ENCODE measurements at regions not wholly inside any gene's neighbourhood (a gene's known extent, or its start where the extent isn't known, plus 50 kb on each side); places are given as distances from the start of the nearest gene placed in this dataset.

DNA sequence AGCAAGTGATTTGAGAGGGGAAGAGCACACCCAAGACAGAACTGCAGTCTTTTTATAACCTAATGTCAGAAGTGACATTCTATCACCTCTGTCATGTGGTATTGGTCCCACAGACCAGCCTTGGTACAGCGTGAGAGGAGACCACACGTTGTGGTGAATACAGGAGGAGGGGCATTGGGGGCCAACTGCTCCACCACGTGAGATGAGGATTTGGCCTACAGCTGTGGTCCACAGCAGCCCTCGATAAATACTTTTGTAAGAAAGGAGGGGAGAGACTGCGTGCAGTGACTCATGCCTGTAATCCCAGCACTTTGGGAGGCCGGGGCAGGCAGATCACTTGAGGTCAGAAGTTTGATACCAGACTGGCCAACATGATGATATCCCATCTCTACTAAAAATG lies 243.1 kb downstream of the FGFR2 start:
- no peak overlapping the region for H3K4me3 ChIP-seq (ENCODE audit: low read length in 3 of 3)
- no peaks in the 10 kb centered on the region for H3K27me3 ChIP-seq (ENCODE audit: control insufficient read depth, insufficient read depth, low read length)
- no peak overlapping the region for H3K27ac ChIP-seq (ENCODE audit: low read depth in 2 of 2, low read length in 2 of 2)
- H3K4me1 ChIP-seq (ENCODE audit: control insufficient read depth in 2 of 3, insufficient read depth in 2 of 3, low read depth in 1 of 3, low read length in 3 of 3), result peaks cover 0 to 6% (median 5%) of the 10 kb centered on the region in 3 donors
- H3K9ac ChIP-seq (ENCODE audit: low read length in 3 of 3), result no peak overlapping the region
- intact Hi-C loops (cut with DNase I), result no loop called here
- TF ChIP-seq, protein P1, sequence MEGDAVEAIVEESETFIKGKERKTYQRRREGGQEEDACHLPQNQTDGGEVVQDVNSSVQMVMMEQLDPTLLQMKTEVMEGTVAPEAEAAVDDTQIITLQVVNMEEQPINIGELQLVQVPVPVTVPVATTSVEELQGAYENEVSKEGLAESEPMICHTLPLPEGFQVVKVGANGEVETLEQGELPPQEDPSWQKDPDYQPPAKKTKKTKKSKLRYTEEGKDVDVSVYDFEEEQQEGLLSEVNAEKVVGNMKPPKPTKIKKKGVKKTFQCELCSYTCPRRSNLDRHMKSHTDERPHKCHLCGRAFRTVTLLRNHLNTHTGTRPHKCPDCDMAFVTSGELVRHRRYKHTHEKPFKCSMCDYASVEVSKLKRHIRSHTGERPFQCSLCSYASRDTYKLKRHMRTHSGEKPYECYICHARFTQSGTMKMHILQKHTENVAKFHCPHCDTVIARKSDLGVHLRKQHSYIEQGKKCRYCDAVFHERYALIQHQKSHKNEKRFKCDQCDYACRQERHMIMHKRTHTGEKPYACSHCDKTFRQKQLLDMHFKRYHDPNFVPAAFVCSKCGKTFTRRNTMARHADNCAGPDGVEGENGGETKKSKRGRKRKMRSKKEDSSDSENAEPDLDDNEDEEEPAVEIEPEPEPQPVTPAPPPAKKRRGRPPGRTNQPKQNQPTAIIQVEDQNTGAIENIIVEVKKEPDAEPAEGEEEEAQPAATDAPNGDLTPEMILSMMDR (IDR thresholded peaks at IDR 0.05; ENCODE audit: borderline replicate concordance, extremely low read depth, insufficient read depth), result no peak
- no peak for FAIRE-seq
- peaks cover 0 to 6% (median 0%) of the 10 kb centered on the region in 3 donors for H3K9me3 ChIP-seq (ENCODE audit: control insufficient read depth in 2 of 3, insufficient read depth in 1 of 3, low read length in 3 of 3)
- no peak for DNase-seq
- H3K36me3 ChIP-seq (ENCODE audit: control insufficient read depth in 2 of 3, insufficient read depth in 3 of 3, low read length in 3 of 3), result no peaks in the 10 kb centered on the region

DNA sequence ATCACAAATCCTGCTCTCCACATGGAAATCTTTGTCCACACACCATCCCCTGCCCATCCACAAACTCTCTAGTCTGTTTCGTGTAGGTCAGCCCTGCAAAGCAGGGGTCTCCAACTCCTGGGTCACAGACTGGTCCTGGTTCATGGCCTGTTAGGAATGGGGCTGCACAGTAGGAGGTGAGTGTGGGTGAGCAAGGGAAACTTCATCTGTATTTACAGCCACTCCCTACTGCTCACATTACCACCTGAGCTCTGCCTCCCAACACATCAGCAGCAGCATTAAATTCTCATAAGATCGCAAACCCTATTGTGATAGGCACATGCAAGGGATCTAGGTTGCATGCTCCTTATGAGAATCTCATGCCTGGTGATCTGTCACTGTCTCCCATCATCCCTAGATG lies 242.1 kb downstream of the FGFR2 start:
- Histone ChIP-seq H3K36me3 (ENCODE audit: control insufficient read depth in 2 of 3, insufficient read depth in 3 of 3, low read length in 3 of 3) (no peaks in the 10 kb centered on the region), H3K4me3 (ENCODE audit: low read length in 3 of 3) (no peak overlapping the region), H3K27me3 (ENCODE audit: control insufficient read depth, insufficient read depth, low read length) (no peaks in the 10 kb centered on the region), H3K9ac (ENCODE audit: low read length in 3 of 3) (no peak overlapping the region), H3K27ac (ENCODE audit: low read depth in 2 of 2, low read length in 2 of 2) (no peak overlapping the region), H3K4me1 (ENCODE audit: control insufficient read depth in 2 of 3, insufficient read depth in 2 of 3, low read depth in 1 of 3, low read length in 3 of 3) (peaks cover 0 to 6% (median 5%) of the 10 kb centered on the region in 3 donors), H3K9me3 (ENCODE audit: control insufficient read depth in 2 of 3, insufficient read depth in 1 of 3, low read length in 3 of 3) (peaks cover 0 to 6% (median 0%) of the 10 kb centered on the region in 3 donors)
- DNase-seq (peak in 4 of 5 donors; percentile 49 to 72 (median 52)), FAIRE-seq (no peak)
- intact Hi-C loops (cut with DNase I), result no loop called here
- TF ChIP-seq, protein P1 (IDR thresholded peaks at IDR 0.05; ENCODE audit: borderline replicate concordance, extremely low read depth, insufficient read depth), result no peak

- Histone ChIP-seq H3K27ac (ENCODE audit: low read depth in 2 of 2, low read length in 2 of 2) (no peak overlapping the region), H3K4me1 (ENCODE audit: control insufficient read depth in 2 of 3, insufficient read depth in 2 of 3, low read depth in 1 of 3, low read length in 3 of 3) (peaks cover 0 to 6% (median 5%) of the 10 kb centered on the region in 3 donors), H3K4me3 (ENCODE audit: low read length in 3 of 3) (no peak overlapping the region), H3K36me3 (ENCODE audit: control insufficient read depth in 2 of 3, insufficient read depth in 3 of 3, low read length in 3 of 3) (no peaks in the 10 kb centered on the region), H3K27me3 (ENCODE audit: control insufficient read depth, insufficient read depth, low read length) (no peaks in the 10 kb centered on the region), H3K9me3 (ENCODE audit: control insufficient read depth in 2 of 3, insufficient read depth in 1 of 3, low read length in 3 of 3) (peaks cover 0 to 6% (median 0%) of the 10 kb centered on the region in 3 donors), H3K9ac (ENCODE audit: low read length in 3 of 3) (no peak overlapping the region)
- DNase-seq, result peak in 1 of 5 donors; percentile 37
- intact Hi-C loops (cut with DNase I), result no loop called here
- TF ChIP-seq, protein P1 (IDR thresholded peaks at IDR 0.05; ENCODE audit: borderline replicate concordance, extremely low read depth, insufficient read depth), result no peak
- no peak for FAIRE-seq
These were observed 240.8 kb downstream of the FGFR2 start for GRCh38 chr10:121357401-121357800.

- no peak for FAIRE-seq
- Histone ChIP-seq H3K4me3 (ENCODE audit: low read length in 3 of 3) (no peak overlapping the region), H3K27ac (ENCODE audit: low read depth in 2 of 2, low read length in 2 of 2) (no peak overlapping the region), H3K36me3 (ENCODE audit: control insufficient read depth in 2 of 3, insufficient read depth in 3 of 3, low read length in 3 of 3) (no peaks in the 10 kb centered on the region), H3K9ac (ENCODE audit: low read length in 3 of 3) (no peak overlapping the region), H3K27me3 (ENCODE audit: control insufficient read depth, insufficient read depth, low read length) (no peaks in the 10 kb centered on the region), H3K9me3 (ENCODE audit: control insufficient read depth in 2 of 3, insufficient read depth in 1 of 3, low read length in 3 of 3) (no peaks in the 10 kb centered on the region), H3K4me1 (ENCODE audit: control insufficient read depth in 2 of 3, insufficient read depth in 2 of 3, low read depth in 1 of 3, low read length in 3 of 3) (peaks cover 0 to 6% (median 5%) of the 10 kb centered on the region in 3 donors)
- intact Hi-C loops (cut with DNase I), result no loop called here
- TF ChIP-seq, protein P1 (IDR thresholded peaks at IDR 0.05; ENCODE audit: borderline replicate concordance, extremely low read depth, insufficient read depth), result no peak
- DNase-seq, result no peak
These were observed 236.2 kb downstream of the FGFR2 start for GRCh38 chr10:121362026-121362425.

All from kidney (tissue), 13 donors.